T-helper 2 cell (primary cell): ENCODE measurements at regions not wholly inside any gene's neighbourhood (a gene's known extent, or its start where the extent isn't known, plus 50 kb on each side); places are given as distances from the start of the nearest gene placed in this dataset.

Source experiments
- DNase-seq, 5 experiments: peaks; one replicate each; pipeline versions ENCODE4 v3.0.0 to v3.0.0-alpha.2; 2012 to 2022

- no peak for DNase-seq
These were observed 64.0 kb upstream of the GPR12 start for GRCh38 chr13:26824581-26824980.

- DNase-seq, result no peak
These were observed 61.6 kb upstream of the GPR12 start for GRCh38 chr13:26822146-26822545.

- DNase-seq, result no peak
These were observed 61.1 kb upstream of the GPR12 start for GRCh38 chr13:26821672-26822071.

- no peak for DNase-seq
These were observed 60.3 kb upstream of the GPR12 start for GRCh38 chr13:26820871-26821270.

GRCh38 chr13:26819046-26819445 lies 58.5 kb upstream of the GPR12 start:
- DNase-seq, result no peak

GRCh38 chr13:26816881-26817280 lies 56.3 kb upstream of the GPR12 start:
- DNase-seq, result no peak

- DNase-seq, result no peak
These were observed 53.4 kb upstream of the GPR12 start for GRCh38 chr13:26813980-26814348.

- no peak for DNase-seq
These were observed 52.9 kb upstream of the GPR12 start for GRCh38 chr13:26813321-26813979.

GRCh38 chr13:26811581-26811980 lies 51.0 kb upstream of the GPR12 start:
- no peak for DNase-seq
